MCF 10A (cell line): ENCODE measurements at regions not wholly inside any gene's neighbourhood (a gene's known extent, or its start where the extent isn't known, plus 50 kb on each side); places are given as distances from the start of the nearest gene placed in this dataset.

Source experiments
- BruUV-seq: library from RNA; stranded (reverse); fragments of 400-500 nt; replicated peaks from 2 replicates; lab custom pipeline; 2021; lab: Mats Ljungman, UMichigan
- CTCF ChIA-PET: fragments of 300-600 bp; sonication (Branson Sonifier 250); formaldehyde crosslinking; extraction: SDS; loops from one replicate; lab custom pipeline; 2021; ENCODE audit warnings: antibody characterized with exemption, inconsistent platforms; lab: Yijun Ruan, JAX
- POLR2A ChIA-PET: fragments of 300-600, 350-650 bp; sonication (Branson Sonifier 250); formaldehyde crosslinking; extraction: SDS; loops from one replicate; lab custom pipeline; 2020; ENCODE audit warnings: antibody characterized with exemption, inconsistent platforms; lab: Yijun Ruan, JAX
- DNase-seq: peaks from one replicate; pipeline ENCODE4 v3.0.0-alpha.2; 2018; ENCODE audit not compliant: unreplicated experiment
- H3K27ac Mint-ChIP-seq: one replicate; pipeline ENCODE4 v1.8.0; 2022; ENCODE audit warnings: mild to moderate bottlenecking, low read depth, mixed read lengths; ENCODE audit not compliant: unreplicated experiment
- H3K27me3 Mint-ChIP-seq: one replicate; pipeline ENCODE4 v1.8.0; 2022; ENCODE audit warnings: mixed read lengths; ENCODE audit not compliant: insufficient read depth, unreplicated experiment
- H3K36me3 Mint-ChIP-seq: one replicate; pipeline ENCODE4 v1.8.0; 2022; ENCODE audit warnings: mild to moderate bottlenecking, moderate library complexity, mixed read lengths; ENCODE audit not compliant: insufficient read depth, unreplicated experiment
- H3K4me1 Mint-ChIP-seq: one replicate; pipeline ENCODE4 v1.8.0; 2022; ENCODE audit warnings: mixed read lengths; ENCODE audit not compliant: insufficient read depth, unreplicated experiment
- H3K4me3 Mint-ChIP-seq: one replicate; pipeline ENCODE4 v1.8.0; 2022; ENCODE audit warnings: mild to moderate bottlenecking, moderate library complexity, mixed read lengths; ENCODE audit not compliant: unreplicated experiment
- H3K9me3 Mint-ChIP-seq: one replicate; pipeline ENCODE4 v1.8.0; 2022; ENCODE audit warnings: mixed read lengths; ENCODE audit not compliant: unreplicated experiment
- intact Hi-C: fragments of 100-400 bp; cut with micrococcal nuclease; formaldehyde crosslinking; loops from 2 replicates; pipeline ENCODE4 v1.14.1; 2022
- TF ChIP-seq, protein P1 (sequence below): fragments of 200-600 bp; IDR thresholded peaks from one replicate; pipeline ENCODE4 v1.8.0; 2022; ENCODE audit warnings: antibody characterized with exemption, mild to moderate bottlenecking; ENCODE audit not compliant: unreplicated experiment

DNA sequence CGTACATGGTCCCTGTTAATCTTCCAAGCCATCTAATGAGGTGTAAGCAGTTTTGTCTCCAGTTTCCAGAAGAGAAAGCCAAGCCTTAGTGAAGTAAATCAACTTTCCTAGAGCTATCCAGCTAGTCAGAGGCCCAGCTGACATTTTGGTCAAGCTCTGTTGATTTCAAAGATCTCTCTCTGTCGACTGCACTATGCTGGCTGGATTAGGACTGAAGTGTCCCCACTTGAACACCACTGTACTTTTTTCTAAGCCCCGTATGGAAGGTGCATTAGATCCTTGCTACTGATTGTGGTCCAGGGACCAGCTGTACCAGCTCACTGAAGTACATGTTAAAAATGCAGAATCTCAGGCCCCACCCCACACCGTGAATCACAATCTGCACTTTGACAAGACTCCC is 176.5 kb upstream of the NAV2 start:
- Mint-ChIP-seq H3K4me1 (no peaks in the 10 kb centered on the region), H3K36me3 (no peaks in the 10 kb centered on the region), H3K27me3 (peaks cover 89% of the 10 kb centered on the region), H3K27ac (no peak overlapping the region), H3K4me3 (no peak overlapping the region), H3K9me3 (no peaks in the 10 kb centered on the region)
- intact Hi-C loops: no loop called here
- TF ChIP-seq, protein P1, sequence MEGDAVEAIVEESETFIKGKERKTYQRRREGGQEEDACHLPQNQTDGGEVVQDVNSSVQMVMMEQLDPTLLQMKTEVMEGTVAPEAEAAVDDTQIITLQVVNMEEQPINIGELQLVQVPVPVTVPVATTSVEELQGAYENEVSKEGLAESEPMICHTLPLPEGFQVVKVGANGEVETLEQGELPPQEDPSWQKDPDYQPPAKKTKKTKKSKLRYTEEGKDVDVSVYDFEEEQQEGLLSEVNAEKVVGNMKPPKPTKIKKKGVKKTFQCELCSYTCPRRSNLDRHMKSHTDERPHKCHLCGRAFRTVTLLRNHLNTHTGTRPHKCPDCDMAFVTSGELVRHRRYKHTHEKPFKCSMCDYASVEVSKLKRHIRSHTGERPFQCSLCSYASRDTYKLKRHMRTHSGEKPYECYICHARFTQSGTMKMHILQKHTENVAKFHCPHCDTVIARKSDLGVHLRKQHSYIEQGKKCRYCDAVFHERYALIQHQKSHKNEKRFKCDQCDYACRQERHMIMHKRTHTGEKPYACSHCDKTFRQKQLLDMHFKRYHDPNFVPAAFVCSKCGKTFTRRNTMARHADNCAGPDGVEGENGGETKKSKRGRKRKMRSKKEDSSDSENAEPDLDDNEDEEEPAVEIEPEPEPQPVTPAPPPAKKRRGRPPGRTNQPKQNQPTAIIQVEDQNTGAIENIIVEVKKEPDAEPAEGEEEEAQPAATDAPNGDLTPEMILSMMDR: no peak
- ChIA-PET CTCF (interaction anchor here (0.5 to 2.5 kb wide), 6 partner anchors 17 to 585 kb away, joined by 3 to 13 read pairs (median 4); no protein-coding TSS in a partner anchor), POLR2A (interaction anchor here (0.6 kb wide), 1 partner anchor 104 kb away, joined by 3 read pairs; no protein-coding TSS in a partner anchor)
- DNase-seq: no peak
- no TSS peak for BruUV-seq

DNA sequence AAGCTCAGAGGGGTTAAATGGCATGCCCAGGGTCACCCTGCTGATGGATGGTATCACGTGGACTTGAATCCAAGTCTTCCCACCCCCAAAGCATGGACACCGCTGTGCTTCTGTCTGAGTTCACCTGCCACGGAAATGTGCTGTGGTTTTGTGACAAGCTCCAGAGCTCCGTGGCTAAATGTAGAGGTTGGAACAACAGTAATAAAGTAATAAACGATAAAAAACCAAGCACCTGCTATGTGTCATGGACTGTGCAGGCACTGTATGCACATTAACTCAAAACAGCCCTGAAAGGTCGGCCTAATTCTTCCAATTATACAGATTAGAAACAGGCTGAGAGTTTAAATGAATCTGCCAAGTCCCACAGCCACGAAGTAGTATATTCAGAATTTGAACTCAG is 182.1 kb upstream of the NAV2 start:
- no peak for DNase-seq
- Mint-ChIP-seq H3K27ac (no peak overlapping the region), H3K9me3 (no peaks in the 10 kb centered on the region), H3K4me3 (no peak overlapping the region), H3K27me3 (peaks cover 88% of the 10 kb centered on the region), H3K36me3 (no peaks in the 10 kb centered on the region), H3K4me1 (no peaks in the 10 kb centered on the region)
- BruUV-seq: no TSS peak
- intact Hi-C loops: no loop called here
- ChIA-PET POLR2A (no interaction called here), CTCF (interaction anchor here (0.5 to 0.9 kb wide), 4 partner anchors 8 to 1411 kb away, joined by 3 to 4 read pairs (median 3); no protein-coding TSS in a partner anchor)
- TF ChIP-seq, protein P1: no peak

DNA sequence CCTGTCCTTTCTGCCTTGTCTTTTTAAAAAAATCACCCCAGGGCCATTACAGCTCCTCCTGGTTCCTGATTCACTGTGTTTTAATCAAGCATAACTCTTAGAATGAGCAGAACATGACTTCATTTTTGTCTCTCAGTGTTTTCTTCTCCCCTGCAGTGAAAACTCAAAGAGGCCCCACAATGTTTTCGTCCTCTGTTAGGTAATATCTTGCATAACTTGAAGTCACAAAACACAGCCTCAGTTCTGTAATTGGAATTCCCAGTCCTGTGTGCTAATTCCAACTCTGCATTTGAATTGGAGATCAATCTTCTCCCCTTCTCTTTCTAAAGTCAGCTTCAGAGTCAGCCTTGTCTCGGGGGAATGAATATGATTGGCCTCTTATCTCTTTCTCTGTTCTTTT is 186.5 kb upstream of the NAV2 start:
- Mint-ChIP-seq H3K9me3 (no peaks in the 10 kb centered on the region), H3K27ac (no peak overlapping the region), H3K27me3 (peaks cover 70% of the 10 kb centered on the region), H3K4me3 (no peak overlapping the region), H3K36me3 (no peaks in the 10 kb centered on the region), H3K4me1 (no peaks in the 10 kb centered on the region)
- no TSS peak for BruUV-seq
- no peak for DNase-seq
- intact Hi-C loops: no loop called here
- POLR2A ChIA-PET: interaction anchor here (0.7 kb wide), 1 partner anchor 286 kb away, joined by 3 read pairs; no protein-coding TSS in a partner anchor
- CTCF ChIA-PET: no interaction called here
- TF ChIP-seq, protein P1: no peak

DNA sequence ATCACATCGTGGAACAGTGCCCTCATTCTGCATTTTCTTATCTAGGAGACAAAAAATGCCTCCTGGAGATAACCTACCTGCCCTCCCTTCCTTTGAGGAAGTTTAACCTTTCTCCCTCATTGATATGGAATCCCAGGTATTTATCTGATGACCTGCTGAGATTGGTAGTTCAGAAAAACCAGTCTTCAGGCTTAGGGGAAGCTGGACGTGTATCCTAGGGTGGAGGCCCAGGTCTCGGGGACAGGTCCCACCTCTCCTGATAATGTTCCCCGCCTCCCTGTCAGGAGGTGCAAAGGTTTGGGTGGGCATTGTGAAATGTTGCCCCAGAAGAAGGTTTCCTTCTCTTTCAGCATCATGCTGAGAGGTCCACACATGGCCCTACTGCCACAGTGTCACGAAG is 186.9 kb upstream of the NAV2 start:
- Mint-ChIP-seq H3K36me3 (no peaks in the 10 kb centered on the region), H3K4me1 (no peaks in the 10 kb centered on the region), H3K27me3 (peaks cover 66% of the 10 kb centered on the region), H3K9me3 (no peaks in the 10 kb centered on the region), H3K27ac (no peak overlapping the region), H3K4me3 (no peak overlapping the region)
- POLR2A ChIA-PET: interaction anchor here (0.7 kb wide), 1 partner anchor 285 kb away, joined by 3 read pairs; no protein-coding TSS in a partner anchor
- CTCF ChIA-PET: interaction anchor here (1.0 kb wide), 1 partner anchor 455 kb away, joined by 4 read pairs; no protein-coding TSS in a partner anchor
- TF ChIP-seq, protein P1: no peak
- no peak for DNase-seq
- no TSS peak for BruUV-seq
- intact Hi-C loops: no loop called here
